GM18858 (cell line): ENCODE measurements at regions not wholly inside any gene's neighbourhood (a gene's known extent, or its start where the extent isn't known, plus 50 kb on each side); places are given as distances from the start of the nearest gene placed in this dataset.

Experiments
- ATAC-seq: cut with Tn5 transposase; IDR thresholded peaks from one replicate; pipeline ENCODE4 v1.9.1; 2021; ENCODE audit not compliant: unreplicated experiment

GRCh38 chr19:32141840-32142511 is 203.4 kb upstream of the ZNF507 start:
- no peak for ATAC-seq

- ATAC-seq = no peak
Observed at GRCh38 chr19:32146664-32147063, 198.7 kb upstream of the ZNF507 start.

GRCh38 chr19:32150605-32151004 is 194.8 kb upstream of the ZNF507 start:
- ATAC-seq = no peak

- no peak for ATAC-seq
Observed at GRCh38 chr19:32154418-32154817, 191.0 kb upstream of the ZNF507 start.

- ATAC-seq = no peak
Observed at GRCh38 chr19:32164384-32164992, 180.9 kb upstream of the ZNF507 start.

GRCh38 chr19:32165141-32165540 is 180.3 kb upstream of the ZNF507 start:
- ATAC-seq = no peak

- no peak for ATAC-seq
Observed at GRCh38 chr19:32165750-32166149, 179.7 kb upstream of the ZNF507 start.

- no peak for ATAC-seq
Observed at GRCh38 chr19:32166238-32166637, 179.2 kb upstream of the ZNF507 start.

- ATAC-seq = no peak
Observed at GRCh38 chr19:32168111-32168510, 177.3 kb upstream of the ZNF507 start.

GRCh38 chr19:32168606-32169005 is 176.8 kb upstream of the ZNF507 start:
- no peak for ATAC-seq

- ATAC-seq = no peak
Observed at GRCh38 chr19:32171719-32172151, 173.7 kb upstream of the ZNF507 start.

- ATAC-seq = no peak
Observed at GRCh38 chr19:32172566-32173160, 172.7 kb upstream of the ZNF507 start.

- no peak for ATAC-seq
Observed at GRCh38 chr19:32173836-32174235, 171.6 kb upstream of the ZNF507 start.

GRCh38 chr19:32174386-32175113 is 170.9 kb upstream of the ZNF507 start:
- ATAC-seq = no peak

GRCh38 chr19:32176591-32176990 is 168.8 kb upstream of the ZNF507 start:
- ATAC-seq = no peak

- ATAC-seq = no peak
Observed at GRCh38 chr19:32177686-32178085, 167.7 kb upstream of the ZNF507 start.

- ATAC-seq = no peak
Observed at GRCh38 chr19:32178401-32178800, 167.0 kb upstream of the ZNF507 start.

GRCh38 chr19:32178956-32179355 is 166.5 kb upstream of the ZNF507 start:
- ATAC-seq = no peak

- no peak for ATAC-seq
Observed at GRCh38 chr19:32181216-32181920, 164.0 kb upstream of the ZNF507 start.

- no peak for ATAC-seq
Observed at GRCh38 chr19:32186542-32187330, 158.7 kb upstream of the ZNF507 start.
